ENCODE measurements at regions not wholly inside any gene's neighbourhood (a gene's known extent, or its start where the extent isn't known, plus 50 kb on each side); places are given as distances from the start of the nearest gene placed in this dataset.

GRCh38 chr13:90454002-90454636, 893.4 kb upstream of the MIR17HG start:
- no peak for TF ChIP-seq BHLHE40 (IDR thresholded peaks at IDR 0.05; ENCODE audit: low read depth, low read length)
- TF ChIP-seq EP300 (IDR thresholded peaks at IDR 0.05) = no peak
- no peak for TF ChIP-seq RFX5 (IDR thresholded peaks at IDR 0.05)
- no peak for TF ChIP-seq MAX (IDR thresholded peaks at IDR 0.05)
- TF ChIP-seq POLR2A (IDR thresholded peaks at IDR 0.05; ENCODE audit: low read length) = no peak
